Fibroblast of lung (primary cell): ENCODE measurements at regions not wholly inside any gene's neighbourhood (a gene's known extent, or its start where the extent isn't known, plus 50 kb on each side); places are given as distances from the start of the nearest gene placed in this dataset.
A peak's percentile ranks its signal among the peaks of the same experiment; 100 is the strongest.

ENCODE experiments used
- DNase-seq, 2 donors: peaks; one replicate each; pipeline versions ENCODE4 v3.0.0 to v3.0.0-alpha.2; 2010; ENCODE audit warnings: low read depth in 2 of 2
- H2AFZ ChIP-seq: 2 replicates; pipeline ENCODE4 v1.5.1; 2012; ENCODE audit warnings: low read length, control low read depth, inconsistent platforms
- H3K27ac ChIP-seq: 2 replicates; pipeline ENCODE4 v1.5.1; 2011; ENCODE audit warnings: low read length, control low read depth; ENCODE audit not compliant: insufficient read depth
- H3K27me3 ChIP-seq: 2 replicates; pipeline ENCODE4 v1.5.1; 2011; ENCODE audit warnings: mild to moderate bottlenecking, low read length; ENCODE audit not compliant: control insufficient read depth, insufficient read depth
- H3K36me3 ChIP-seq: 2 replicates; pipeline ENCODE4 v1.5.1; 2011; ENCODE audit warnings: low read length; ENCODE audit not compliant: control insufficient read depth, insufficient read depth
- H3K4me1 ChIP-seq: 2 replicates; pipeline ENCODE4 v1.5.1; 2011; ENCODE audit warnings: low read length; ENCODE audit not compliant: control insufficient read depth, insufficient read depth; ENCODE audit errors: extremely low read depth
- H3K4me2 ChIP-seq: 2 replicates; pipeline ENCODE4 v1.5.1; 2011; ENCODE audit warnings: low read length, control low read depth; ENCODE audit not compliant: insufficient read depth; ENCODE audit errors: extremely low read depth
- H3K4me3 ChIP-seq, 4 experiments: fragments of 200-600 bp in 1 of 4; sonication (generic) in 1 of 4; replicated peaks in 1 of 4; 2 replicates each; pipeline ENCODE4 v1.5.1; 2011 to 2016; ENCODE audit warnings: low read length in 4 of 4, low read depth in 3 of 4, mild to moderate bottlenecking in 3 of 4, control low read depth in 2 of 4, inconsistent platforms in 1 of 4, mixed read lengths in 1 of 4; ENCODE audit not compliant: insufficient read depth in 1 of 4; ENCODE audit errors: control extremely low read depth in 1 of 4
- H3K79me2 ChIP-seq: 2 replicates; pipeline ENCODE4 v1.5.1; 2012; ENCODE audit warnings: mild to moderate bottlenecking, low read length, inconsistent platforms; ENCODE audit not compliant: control insufficient read depth, insufficient read depth
- H3K9ac ChIP-seq: 2 replicates; pipeline ENCODE4 v1.5.1; 2011; ENCODE audit warnings: mild to moderate bottlenecking, low read length, control low read depth; ENCODE audit not compliant: insufficient read depth
- H3K9me3 ChIP-seq: 2 replicates; pipeline ENCODE4 v1.5.1; 2012; ENCODE audit warnings: low read depth, low read length; ENCODE audit not compliant: control insufficient read depth, insufficient read depth
- H4K20me1 ChIP-seq: 2 replicates; pipeline ENCODE4 v1.5.1; 2011; ENCODE audit warnings: low read length; ENCODE audit not compliant: control insufficient read depth, insufficient read depth; ENCODE audit errors: extremely low read depth
- EZH2 ChIP-seq: IDR thresholded peaks from 2 replicates; pipeline ENCODE4 v1.5.1; 2012; ENCODE audit warnings: low read length, control low read depth, mild to moderate bottlenecking; ENCODE audit errors: missing control alignments
- TF ChIP-seq, protein P1 (sequence below), 2 donors: IDR thresholded peaks in 1 of 2; conservative IDR thresholded peaks in 1 of 2; 1 replicate in 1 of 2; 2 replicates in 1 of 2; pipeline ENCODE4 v1.5.1; 2011 to 2012; ENCODE audit warnings: low read length in 2 of 2, control low read depth in 1 of 2, inconsistent platforms in 1 of 2, low read depth in 1 of 2, mild to moderate bottlenecking in 1 of 2

DNA sequence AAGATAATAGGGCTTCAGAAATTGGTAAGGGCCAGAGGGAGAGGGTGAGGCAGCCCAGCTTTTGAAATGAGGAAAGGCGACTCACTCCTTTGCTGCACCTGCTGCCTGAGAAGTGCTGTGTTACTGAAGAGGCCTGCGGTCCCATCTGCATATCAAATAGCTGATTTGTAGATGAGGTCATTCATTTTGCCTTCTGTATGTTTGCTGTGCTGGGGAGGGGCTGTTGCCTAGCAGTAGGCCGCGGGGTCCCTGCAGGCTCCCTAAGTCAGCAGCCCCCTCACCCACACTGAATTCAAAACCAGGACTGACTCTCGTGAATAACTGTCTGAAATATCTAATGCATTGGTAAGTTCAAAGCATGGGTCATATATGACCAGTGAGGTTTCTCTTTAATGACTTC is 377.2 kb downstream of the SOX11 start:
- Histone ChIP-seq H3K27me3 (no peaks in the 10 kb centered on the region), H3K4me3 (no peak overlapping the region), H4K20me1 (no peaks in the 10 kb centered on the region), H3K79me2 (no peaks in the 10 kb centered on the region), H3K9ac (no peak overlapping the region), H3K36me3 (no peaks in the 10 kb centered on the region), H3K4me2 (no peak overlapping the region), H3K27ac (no peak overlapping the region), H3K9me3 (no peaks in the 10 kb centered on the region), H2AFZ (no peak overlapping the region), H3K4me1 (no peaks in the 10 kb centered on the region)
- TF ChIP-seq, protein P1, sequence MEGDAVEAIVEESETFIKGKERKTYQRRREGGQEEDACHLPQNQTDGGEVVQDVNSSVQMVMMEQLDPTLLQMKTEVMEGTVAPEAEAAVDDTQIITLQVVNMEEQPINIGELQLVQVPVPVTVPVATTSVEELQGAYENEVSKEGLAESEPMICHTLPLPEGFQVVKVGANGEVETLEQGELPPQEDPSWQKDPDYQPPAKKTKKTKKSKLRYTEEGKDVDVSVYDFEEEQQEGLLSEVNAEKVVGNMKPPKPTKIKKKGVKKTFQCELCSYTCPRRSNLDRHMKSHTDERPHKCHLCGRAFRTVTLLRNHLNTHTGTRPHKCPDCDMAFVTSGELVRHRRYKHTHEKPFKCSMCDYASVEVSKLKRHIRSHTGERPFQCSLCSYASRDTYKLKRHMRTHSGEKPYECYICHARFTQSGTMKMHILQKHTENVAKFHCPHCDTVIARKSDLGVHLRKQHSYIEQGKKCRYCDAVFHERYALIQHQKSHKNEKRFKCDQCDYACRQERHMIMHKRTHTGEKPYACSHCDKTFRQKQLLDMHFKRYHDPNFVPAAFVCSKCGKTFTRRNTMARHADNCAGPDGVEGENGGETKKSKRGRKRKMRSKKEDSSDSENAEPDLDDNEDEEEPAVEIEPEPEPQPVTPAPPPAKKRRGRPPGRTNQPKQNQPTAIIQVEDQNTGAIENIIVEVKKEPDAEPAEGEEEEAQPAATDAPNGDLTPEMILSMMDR (conservative IDR thresholded peaks at IDR 0.05 in 1 of 2, IDR thresholded peaks at IDR 0.05 in 1 of 2; ENCODE audit: low read depth in 1 of 2, low read length in 2 of 2) = no peak
- no peak for TF ChIP-seq EZH2
- peak in 1 of 2 donors; percentile 63 for DNase-seq

DNA sequence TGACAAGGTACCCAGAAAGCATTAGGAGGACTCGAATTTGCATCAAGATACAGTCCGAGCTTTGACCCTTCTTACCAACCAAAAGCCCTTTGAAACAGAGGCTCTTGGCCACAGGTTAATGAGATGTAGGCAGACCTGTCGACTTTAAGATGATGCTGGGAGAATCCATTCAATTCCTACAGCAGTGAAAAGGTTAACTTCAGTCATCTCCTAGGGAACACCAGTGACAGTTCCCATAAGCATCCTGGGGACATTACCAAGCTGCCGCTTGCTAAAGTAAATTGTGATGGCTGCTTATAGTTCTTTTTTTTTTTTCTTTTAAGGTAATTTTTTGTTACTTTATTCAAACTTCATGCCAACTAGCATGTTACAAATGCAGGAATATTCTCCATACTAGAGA is 379.3 kb downstream of the SOX11 start:
- Histone ChIP-seq H3K79me2 (no peaks in the 10 kb centered on the region), H2AFZ (no peak overlapping the region), H3K4me3 (no peak overlapping the region), H3K9ac (no peak overlapping the region), H3K36me3 (no peaks in the 10 kb centered on the region), H3K4me2 (no peak overlapping the region), H3K9me3 (no peaks in the 10 kb centered on the region), H3K27me3 (no peaks in the 10 kb centered on the region), H3K4me1 (no peaks in the 10 kb centered on the region), H3K27ac (no peak overlapping the region), H4K20me1 (no peaks in the 10 kb centered on the region)
- TF ChIP-seq, protein P1 (conservative IDR thresholded peaks at IDR 0.05 in 1 of 2, IDR thresholded peaks at IDR 0.05 in 1 of 2; ENCODE audit: low read depth in 1 of 2, low read length in 2 of 2) = no peak
- no peak for TF ChIP-seq EZH2
- DNase-seq = no peak

DNA sequence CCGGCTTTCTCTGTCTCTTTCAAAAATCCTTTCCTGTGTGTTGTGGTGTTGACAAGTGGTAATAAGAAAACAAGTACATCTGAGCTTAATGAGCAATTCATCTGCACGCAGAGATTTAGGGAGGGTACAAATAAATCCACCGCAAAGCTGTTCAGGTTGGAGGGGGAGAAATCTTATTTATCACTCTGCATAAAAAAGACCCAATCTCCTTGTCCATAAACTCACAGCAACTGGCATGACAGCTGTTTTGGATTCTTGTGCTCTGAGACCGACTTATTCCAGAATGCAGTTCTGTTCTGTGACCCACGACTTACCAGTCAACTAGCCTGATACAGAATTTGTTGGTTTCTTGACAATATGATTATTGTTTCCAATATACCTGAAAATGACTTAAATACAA is 380.1 kb downstream of the SOX11 start:
- DNase-seq = no peak

More for the DNA sequence above, 380.1 kb downstream of the SOX11 start:
- H3K4me2 ChIP-seq = no peak overlapping the region
- H3K4me3 ChIP-seq = no peak overlapping the region
- TF ChIP-seq EZH2 = no peak
- TF ChIP-seq, protein P1 (conservative IDR thresholded peaks at IDR 0.05 in 1 of 2, IDR thresholded peaks at IDR 0.05 in 1 of 2; ENCODE audit: low read depth in 1 of 2, low read length in 2 of 2) = no peak
- H3K9me3 ChIP-seq = no peaks in the 10 kb centered on the region
- H4K20me1 ChIP-seq = no peaks in the 10 kb centered on the region
- no peaks in the 10 kb centered on the region for H3K36me3 ChIP-seq
- no peaks in the 10 kb centered on the region for H3K4me1 ChIP-seq
- no peaks in the 10 kb centered on the region for H3K27me3 ChIP-seq
- no peak overlapping the region for H2AFZ ChIP-seq
- H3K27ac ChIP-seq = no peak overlapping the region
- no peaks in the 10 kb centered on the region for H3K79me2 ChIP-seq
- no peak overlapping the region for H3K9ac ChIP-seq
